ENCODE measurements at regions not wholly inside any gene's neighbourhood (a gene's known extent, or its start where the extent isn't known, plus 50 kb on each side); places are given as distances from the start of the nearest gene placed in this dataset.

DNA sequence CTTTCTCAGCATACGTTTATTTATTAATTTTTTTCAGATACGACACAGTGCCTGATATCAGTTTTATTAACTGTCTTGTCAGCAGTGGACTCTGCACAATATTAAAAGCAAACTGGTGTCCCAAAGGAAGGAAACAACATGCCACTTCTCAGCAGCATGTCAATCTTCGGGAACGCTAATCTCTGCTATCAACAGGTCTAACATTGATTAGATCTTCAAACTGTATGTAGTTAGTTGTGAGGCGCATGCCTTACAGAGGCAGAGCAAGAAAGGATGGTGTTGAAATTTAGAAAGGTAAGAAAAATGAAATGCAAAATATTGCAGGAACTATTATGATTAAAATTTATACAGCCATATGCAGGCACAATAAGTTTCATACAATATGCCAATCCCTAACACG, 233.7 kb upstream of the NDST3 start:
- Mint-ChIP-seq H3K27me3 (no peaks in the 10 kb centered on the region), H3K4me1 (no peaks in the 10 kb centered on the region), H3K4me3 (no peak overlapping the region), H3K27ac (no peak overlapping the region), H3K36me3 (ENCODE audit: low read depth) (no peaks in the 10 kb centered on the region), H3K9me3 (no peaks in the 10 kb centered on the region)
- POLR2A ChIA-PET: no interaction called here
- intact Hi-C loops (cut with micrococcal nuclease): no loop called here
- DNase-seq (no peak), ATAC-seq (ENCODE audit: low read depth) (no peak)
- CTCF ChIA-PET: no interaction called here
- TF ChIP-seq CTCF (IDR thresholded peaks at IDR 0.05): no peak

DNA sequence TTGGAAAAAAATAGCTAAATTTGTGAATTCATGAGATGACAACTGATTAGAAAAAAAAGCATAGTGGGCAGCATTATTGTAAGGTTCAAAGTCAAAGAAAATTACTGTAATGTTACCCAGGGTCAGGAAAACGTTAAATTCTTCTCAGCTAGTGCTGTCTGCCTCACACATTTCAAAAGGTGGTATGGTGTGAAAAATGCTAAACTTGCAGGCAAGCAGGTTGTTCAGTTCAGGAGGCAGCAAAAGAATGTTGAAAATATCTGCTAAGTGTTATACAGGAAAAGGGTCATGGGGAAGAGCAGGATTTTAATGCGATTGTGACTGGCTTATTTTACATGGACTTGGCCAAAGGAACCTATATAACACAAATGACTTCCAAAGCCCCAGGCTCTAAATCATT, 232.5 kb upstream of the NDST3 start:
- TF ChIP-seq CTCF (IDR thresholded peaks at IDR 0.05): no peak
- Mint-ChIP-seq H3K4me3 (no peak overlapping the region), H3K9me3 (no peaks in the 10 kb centered on the region), H3K27ac (no peak overlapping the region), H3K36me3 (ENCODE audit: low read depth) (no peaks in the 10 kb centered on the region), H3K4me1 (no peaks in the 10 kb centered on the region), H3K27me3 (no peaks in the 10 kb centered on the region)
- no peak for DNase-seq
- ChIA-PET POLR2A (no interaction called here), CTCF (no interaction called here)
- intact Hi-C loops (cut with micrococcal nuclease): no loop called here
- no peak for ATAC-seq (ENCODE audit: low read depth)

DNA sequence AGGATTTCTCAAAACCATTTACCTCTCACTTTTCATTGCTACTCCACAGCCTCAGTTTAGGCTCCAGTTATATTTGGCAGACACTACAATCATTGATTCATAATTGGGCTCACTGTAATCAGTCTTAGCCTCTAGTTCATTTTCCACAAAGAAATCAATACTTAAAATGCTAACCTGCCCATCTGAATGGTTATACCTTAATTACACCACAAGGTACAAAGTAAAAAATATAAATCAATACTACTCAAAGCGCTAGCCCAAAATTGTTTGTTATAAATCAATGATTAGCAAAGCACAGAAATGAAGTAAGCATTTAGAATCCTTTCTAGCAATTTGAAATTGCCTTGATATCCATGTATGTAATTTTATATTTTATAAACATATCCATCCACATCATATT, 222.6 kb upstream of the NDST3 start:
- CTCF ChIA-PET: no interaction called here
- H3K9me3 Mint-ChIP-seq: no peaks in the 10 kb centered on the region
- intact Hi-C loops (cut with micrococcal nuclease): no loop called here
- H3K27me3 Mint-ChIP-seq: no peaks in the 10 kb centered on the region
- ATAC-seq (ENCODE audit: low read depth) (no peak), DNase-seq (no peak)
- H3K4me1 Mint-ChIP-seq: no peaks in the 10 kb centered on the region
- H3K4me3 Mint-ChIP-seq: no peak overlapping the region
- H3K27ac Mint-ChIP-seq: no peak overlapping the region
- no peaks in the 10 kb centered on the region for H3K36me3 Mint-ChIP-seq (ENCODE audit: low read depth)
- TF ChIP-seq CTCF (IDR thresholded peaks at IDR 0.05): no peak
- POLR2A ChIA-PET: no interaction called here

DNA sequence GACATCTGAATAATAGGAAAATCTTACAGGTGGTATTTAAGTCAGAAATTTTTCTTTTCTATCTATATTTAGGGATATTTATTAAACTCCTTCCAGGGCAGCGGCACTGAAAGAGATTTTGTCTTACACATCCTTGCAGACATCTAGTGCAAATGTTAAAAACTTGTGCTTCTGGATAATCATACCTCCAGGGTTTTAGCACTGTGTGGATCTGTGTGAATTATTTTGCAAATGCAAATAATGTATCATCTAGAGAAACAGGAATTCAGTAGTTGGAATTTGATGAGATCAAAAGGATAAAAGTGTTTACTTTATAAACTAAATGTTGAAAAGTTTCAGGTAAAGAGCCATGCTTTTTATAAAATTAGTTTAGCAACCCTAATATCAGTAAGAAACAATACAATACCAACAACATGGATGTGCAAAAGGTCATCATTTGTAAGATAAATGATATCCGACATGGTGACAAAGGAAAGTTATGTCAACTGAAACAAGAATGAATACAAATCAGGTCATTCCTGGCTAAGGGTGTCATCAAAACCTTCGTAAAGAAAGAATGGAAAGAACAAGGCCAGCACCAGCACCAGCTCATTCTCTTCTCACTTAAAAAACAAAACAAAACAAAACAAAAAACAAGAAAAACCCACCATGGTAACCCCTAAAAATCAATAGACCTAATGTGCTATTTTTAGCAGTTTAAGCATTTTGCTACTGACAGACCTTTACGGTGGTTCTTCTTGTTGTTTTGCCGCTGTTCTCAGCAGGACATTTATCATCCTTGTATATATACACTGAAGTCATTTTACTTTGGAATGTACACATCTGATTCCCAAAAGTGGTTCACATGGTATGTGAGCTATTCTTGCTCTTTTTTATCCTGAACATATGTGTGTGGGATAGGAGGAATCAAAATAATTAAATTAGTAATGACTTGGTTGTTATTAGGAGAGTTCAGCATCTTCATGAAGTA, 219.7 kb upstream of the NDST3 start:
- no peaks in the 10 kb centered on the region for H3K27me3 Mint-ChIP-seq

GRCh38 chr4:117817301-117817700, 217.0 kb upstream of the NDST3 start:
- intact Hi-C loops (cut with micrococcal nuclease): no loop called here

More for the DNA sequence above, 219.7 kb upstream of the NDST3 start:
- TF ChIP-seq CTCF (IDR thresholded peaks at IDR 0.05): no peak
- intact Hi-C loops (cut with micrococcal nuclease): no loop called here
- Mint-ChIP-seq H3K9me3 (no peaks in the 10 kb centered on the region), H3K27ac (no peak overlapping the region), H3K36me3 (ENCODE audit: low read depth) (no peaks in the 10 kb centered on the region), H3K4me3 (no peak overlapping the region), H3K4me1 (no peaks in the 10 kb centered on the region)
- ChIA-PET CTCF (no interaction called here), POLR2A (no interaction called here)
- DNase-seq (no peak), ATAC-seq (ENCODE audit: low read depth) (no peak)

More at GRCh38 chr4:117817301-117817700, 217.0 kb upstream of the NDST3 start:
- Mint-ChIP-seq H3K27me3 (no peaks in the 10 kb centered on the region), H3K27ac (no peak overlapping the region), H3K36me3 (ENCODE audit: low read depth) (no peaks in the 10 kb centered on the region), H3K9me3 (no peaks in the 10 kb centered on the region), H3K4me3 (no peak overlapping the region), H3K4me1 (no peaks in the 10 kb centered on the region)
- ChIA-PET CTCF (no interaction called here), POLR2A (no interaction called here)
- ATAC-seq (ENCODE audit: low read depth) (no peak), DNase-seq (no peak)
- TF ChIP-seq CTCF (IDR thresholded peaks at IDR 0.05): no peak
